Left forelimb (tissue), 1 donor: ENCODE measurements at regions not wholly inside any gene's neighbourhood (a gene's known extent, or its start where the extent isn't known, plus 50 kb on each side); places are given as distances from the start of the nearest gene placed in this dataset.

Experiments
- DNase-seq: peaks from one replicate; pipeline ENCODE4 v3.0.0-alpha.2; 2018; ENCODE audit warnings: low spot score

- DNase-seq: no peak
Observed at GRCh38 chr22:26732284-26732683, 74.9 kb downstream of the MIAT start.

- DNase-seq: no peak
Observed at GRCh38 chr22:26734339-26735018, 77.1 kb downstream of the MIAT start.

- no peak for DNase-seq
Observed at GRCh38 chr22:26735019-26735409, 77.6 kb downstream of the MIAT start.

GRCh38 chr22:26737262-26737661 lies 79.9 kb downstream of the MIAT start:
- no peak for DNase-seq

- DNase-seq: no peak
Observed at GRCh38 chr22:26740253-26740652, 82.9 kb downstream of the MIAT start.

- DNase-seq: no peak
Observed at GRCh38 chr22:26743149-26743548, 85.8 kb downstream of the MIAT start.

- no peak for DNase-seq
Observed at GRCh38 chr22:26744892-26745808, 87.8 kb downstream of the MIAT start.

- DNase-seq: no peak
Observed at GRCh38 chr22:26746311-26746710, 88.9 kb downstream of the MIAT start.

- DNase-seq: no peak
Observed at GRCh38 chr22:26748845-26749244, 91.5 kb downstream of the MIAT start.

GRCh38 chr22:26751217-26751616 lies 93.8 kb downstream of the MIAT start:
- no peak for DNase-seq

GRCh38 chr22:26753125-26753862 lies 95.9 kb downstream of the MIAT start:
- DNase-seq: no peak

GRCh38 chr22:26756675-26757293 lies 99.4 kb downstream of the MIAT start:
- peak; percentile 77 for DNase-seq

- DNase-seq: no peak
Observed at GRCh38 chr22:26757496-26757895, 100.1 kb downstream of the MIAT start.

GRCh38 chr22:26762503-26763472 lies 105.4 kb downstream of the MIAT start:
- DNase-seq: no peak

- no peak for DNase-seq
Observed at GRCh38 chr22:26763633-26764361, 106.4 kb downstream of the MIAT start.

- DNase-seq: no peak
Observed at GRCh38 chr22:26766510-26767350, 109.3 kb downstream of the MIAT start.

- no peak for DNase-seq
Observed at GRCh38 chr22:26767351-26768155, 110.2 kb downstream of the MIAT start.

GRCh38 chr22:26768156-26768515 lies 110.7 kb downstream of the MIAT start:
- no peak for DNase-seq

- no peak for DNase-seq
Observed at GRCh38 chr22:26768952-26769351, 111.6 kb downstream of the MIAT start.
